Astrocyte of the spinal cord (primary cell): ENCODE measurements at regions not wholly inside any gene's neighbourhood (a gene's known extent, or its start where the extent isn't known, plus 50 kb on each side); places are given as distances from the start of the nearest gene placed in this dataset.
A peak's percentile ranks its signal among the peaks of the same experiment; 100 is the strongest.

Experiments used
- DNase-seq: peaks from one replicate; pipeline ENCODE4 v3.0.0; 2011; ENCODE audit warnings: low read depth, low spot score
- H3K4me3 ChIP-seq: 2 replicates; pipeline ENCODE4 v1.5.1; 2011; ENCODE audit warnings: low read depth, mild to moderate bottlenecking, low read length, moderate library complexity
- CTCF ChIP-seq: IDR thresholded peaks from 2 replicates; pipeline ENCODE4 v1.5.1; 2012; ENCODE audit warnings: low read depth, mild to moderate bottlenecking, low read length, inconsistent platforms
- in situ Hi-C: cut with HindIII; loops from 2 replicates; pipeline ENCODE4 v1.10.0; 2017; ENCODE audit warnings: low sequenced_read_pairs

DNA sequence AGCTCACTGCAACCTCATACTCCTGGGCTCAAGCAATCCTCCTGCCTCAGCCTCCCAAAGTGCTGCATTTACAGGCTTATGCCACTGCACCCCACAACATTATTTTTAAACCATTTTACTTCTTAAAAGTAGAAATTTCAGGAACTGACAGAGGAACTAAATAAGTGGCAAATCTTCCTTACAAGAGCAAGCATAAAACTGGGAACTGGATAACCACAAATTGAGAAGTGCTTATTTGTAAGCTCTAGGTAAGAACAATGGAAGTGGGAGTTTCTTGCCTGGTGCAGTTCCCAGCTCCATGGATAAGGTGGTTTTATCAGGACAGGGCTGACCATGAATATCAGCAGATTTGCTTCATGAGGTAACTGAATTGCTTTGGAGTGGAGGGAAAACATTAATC is 655.2 kb downstream of the DIPK2A start:
- no peak overlapping the region for H3K4me3 ChIP-seq
- no peak for DNase-seq
- in situ Hi-C loops, result no loop called here
- TF ChIP-seq CTCF, result no peak

GRCh38 chr3:144629381-144629780 is 657.8 kb downstream of the DIPK2A start:
- H3K4me3 ChIP-seq, result no peak overlapping the region
- DNase-seq, result no peak
- in situ Hi-C loops, result no loop called here
- TF ChIP-seq CTCF, result no peak

- H3K4me3 ChIP-seq, result no peak overlapping the region
- no peak for TF ChIP-seq CTCF
- in situ Hi-C loops, result no loop called here
- no peak for DNase-seq
These were observed 665.2 kb downstream of the DIPK2A start for GRCh38 chr3:144636833-144637232.

GRCh38 chr3:144638009-144638408 is 666.4 kb downstream of the DIPK2A start:
- no peak for DNase-seq
- in situ Hi-C loops, result no loop called here
- H3K4me3 ChIP-seq, result no peak overlapping the region
- TF ChIP-seq CTCF, result no peak

DNA sequence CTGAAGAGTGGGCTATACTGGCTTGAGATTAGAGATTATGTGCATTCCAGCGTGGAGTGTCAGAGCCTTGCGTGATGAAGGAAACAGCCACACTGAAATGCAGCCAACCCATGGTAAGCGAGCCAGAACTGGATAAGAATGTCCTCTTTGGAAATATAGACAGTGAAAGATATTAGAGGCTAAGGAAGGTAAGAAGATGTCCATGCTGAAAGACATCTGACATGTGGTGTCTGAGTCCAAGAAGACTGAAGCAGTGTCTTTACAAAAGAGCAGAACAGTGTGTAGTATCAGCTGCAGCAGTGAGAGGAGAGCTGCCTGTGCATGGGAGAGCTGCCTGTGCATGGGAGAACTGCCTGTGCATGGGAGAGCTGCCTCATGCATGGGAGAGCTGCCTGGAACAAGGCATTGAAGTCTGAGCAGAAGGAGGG is 672.2 kb downstream of the DIPK2A start:
- in situ Hi-C loops, result no loop called here
- no peak for TF ChIP-seq CTCF
- no peak overlapping the region for H3K4me3 ChIP-seq
- peak; percentile 5 for DNase-seq

DNA sequence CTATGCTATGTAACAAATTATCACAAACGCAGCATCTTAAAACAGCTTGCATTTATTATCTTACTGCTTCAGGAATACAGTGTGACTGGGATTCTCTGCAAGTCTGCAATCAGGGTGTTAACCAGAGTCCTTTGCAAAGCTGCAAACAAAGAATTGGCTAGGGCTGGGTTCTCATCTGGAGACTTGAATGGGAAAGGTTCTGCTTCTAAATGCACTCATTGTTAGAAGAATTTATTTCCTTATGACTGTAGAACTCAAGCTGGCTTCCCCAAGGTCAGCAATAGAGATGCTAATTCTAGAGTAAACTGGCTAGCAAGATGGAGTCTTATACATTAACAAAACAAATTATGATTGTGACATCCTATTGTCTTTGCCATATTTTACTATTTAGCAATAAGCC is 673.7 kb downstream of the DIPK2A start:
- DNase-seq, result no peak
- TF ChIP-seq CTCF, result no peak
- in situ Hi-C loops, result no loop called here
- no peak overlapping the region for H3K4me3 ChIP-seq

DNA sequence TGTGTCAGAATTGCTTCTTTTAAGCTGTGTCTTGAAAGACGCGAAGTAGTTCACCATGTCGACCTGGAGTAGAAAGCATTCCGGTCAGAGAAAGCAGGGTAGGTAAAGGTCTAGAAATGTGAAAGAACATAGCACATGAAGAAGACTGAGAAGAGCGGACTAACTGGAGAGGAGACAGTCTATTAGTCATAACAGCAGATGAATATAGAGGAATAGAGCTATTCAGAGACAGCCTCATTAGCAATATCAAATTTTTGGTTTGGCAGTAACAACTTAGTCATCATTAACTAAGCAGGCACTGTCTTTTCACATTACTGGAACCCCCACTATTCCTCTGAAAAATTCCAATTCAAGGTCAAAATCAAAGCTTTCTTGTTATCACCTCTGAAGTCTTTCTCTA is 678.8 kb downstream of the DIPK2A start:
- no peak overlapping the region for H3K4me3 ChIP-seq
- TF ChIP-seq CTCF, result no peak
- no peak for DNase-seq
- in situ Hi-C loops, result no loop called here
